Sigmoid colon (tissue), 4 donors: ENCODE measurements at regions not wholly inside any gene's neighbourhood (a gene's known extent, or its start where the extent isn't known, plus 50 kb on each side); places are given as distances from the start of the nearest gene placed in this dataset.

Source experiments
- POLR2A ChIP-seq, 2 donors: fragments of 450-650 bp; IDR thresholded peaks; one replicate each; pipeline ENCODE4 v1.6.1; 2016; ENCODE audit warnings: antibody characterized with exemption in 2 of 2, mild to moderate bottlenecking in 2 of 2, moderate library complexity in 2 of 2
- POLR2AphosphoS5 ChIP-seq, 4 donors: sonication (generic); formaldehyde crosslinking; IDR thresholded peaks; one replicate each; pipeline ENCODE4 v1.6.1; 2017; ENCODE audit warnings: antibody characterized with exemption in 4 of 4
- TF ChIP-seq, protein P1 (sequence below), 4 experiments: fragments of 450-650 bp in 3 of 4; fragments of 200-600 bp in 1 of 4; IDR thresholded peaks; one replicate each; pipeline ENCODE4 v1.5.1; 2016 to 2019; ENCODE audit warnings: antibody characterized with exemption in 4 of 4, mild to moderate bottlenecking in 3 of 4, moderate library complexity in 2 of 4

- TF ChIP-seq, protein P1, sequence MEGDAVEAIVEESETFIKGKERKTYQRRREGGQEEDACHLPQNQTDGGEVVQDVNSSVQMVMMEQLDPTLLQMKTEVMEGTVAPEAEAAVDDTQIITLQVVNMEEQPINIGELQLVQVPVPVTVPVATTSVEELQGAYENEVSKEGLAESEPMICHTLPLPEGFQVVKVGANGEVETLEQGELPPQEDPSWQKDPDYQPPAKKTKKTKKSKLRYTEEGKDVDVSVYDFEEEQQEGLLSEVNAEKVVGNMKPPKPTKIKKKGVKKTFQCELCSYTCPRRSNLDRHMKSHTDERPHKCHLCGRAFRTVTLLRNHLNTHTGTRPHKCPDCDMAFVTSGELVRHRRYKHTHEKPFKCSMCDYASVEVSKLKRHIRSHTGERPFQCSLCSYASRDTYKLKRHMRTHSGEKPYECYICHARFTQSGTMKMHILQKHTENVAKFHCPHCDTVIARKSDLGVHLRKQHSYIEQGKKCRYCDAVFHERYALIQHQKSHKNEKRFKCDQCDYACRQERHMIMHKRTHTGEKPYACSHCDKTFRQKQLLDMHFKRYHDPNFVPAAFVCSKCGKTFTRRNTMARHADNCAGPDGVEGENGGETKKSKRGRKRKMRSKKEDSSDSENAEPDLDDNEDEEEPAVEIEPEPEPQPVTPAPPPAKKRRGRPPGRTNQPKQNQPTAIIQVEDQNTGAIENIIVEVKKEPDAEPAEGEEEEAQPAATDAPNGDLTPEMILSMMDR (IDR thresholded peaks at IDR 0.05): no peak
- TF ChIP-seq POLR2AphosphoS5 (IDR thresholded peaks at IDR 0.05) (no peak), POLR2A (IDR thresholded peaks at IDR 0.05) (no peak)
These were observed 453.1 kb downstream of the TMEM121 start for GRCh38 chr14:105979446-105979845.
